ENCODE measurements at regions not wholly inside any gene's neighbourhood (a gene's known extent, or its start where the extent isn't known, plus 50 kb on each side); places are given as distances from the start of the nearest gene placed in this dataset.

- TF ChIP-seq POLR2A (IDR thresholded peaks at IDR 0.05) = no peak
- TF ChIP-seq CTCF (IDR thresholded peaks at IDR 0.05) = no peak
Measured at GRCh38 chr2:129800686-129801085, 178.8 kb upstream of the RAB6C start.

All from prostate gland (tissue), 2 donors.